Neutrophil (primary cell): ENCODE measurements at regions not wholly inside any gene's neighbourhood (a gene's known extent, or its start where the extent isn't known, plus 50 kb on each side); places are given as distances from the start of the nearest gene placed in this dataset.
"Not testable (repeated sequence)": the region's sequence is repeated elsewhere in the genome, so short reads cannot be mapped to it uniquely, and the experiment has no call there.

Experiments
- H3K27ac ChIP-seq: fragments of 200-600 bp; sonication (generic); 2 replicates; pipeline ENCODE4 v1.5.1; 2016; ENCODE audit warnings: mild to moderate bottlenecking, moderate library complexity
- H3K27me3 ChIP-seq: fragments of 200-600 bp; sonication (generic); 2 replicates; pipeline ENCODE4 v1.6.0; 2016; ENCODE audit warnings: mild to moderate bottlenecking
- H3K36me3 ChIP-seq: fragments of 200-600 bp; sonication (generic); 2 replicates; pipeline ENCODE4 v1.5.1; 2017
- H3K4me1 ChIP-seq, 2 experiments: fragments of 200-600 bp in 1 of 2; sonication (generic) in 1 of 2; 1 replicate in 1 of 2; 2 replicates in 1 of 2; pipeline versions ENCODE4 v1.5.1 to v1.6.1; 2013 to 2016; ENCODE audit warnings: low read depth in 1 of 2, low read length in 1 of 2, mild to moderate bottlenecking in 1 of 2, moderate library complexity in 1 of 2; ENCODE audit not compliant: control insufficient read depth in 1 of 2, insufficient read depth in 1 of 2
- H3K4me3 ChIP-seq, 2 experiments: fragments of 200-600 bp in 1 of 2; sonication (generic) in 1 of 2; 1 replicate in 1 of 2; 2 replicates in 1 of 2; pipeline ENCODE4 v1.5.1; 2013 to 2016; ENCODE audit warnings: low read depth in 1 of 2, low read length in 1 of 2, mild to moderate bottlenecking in 1 of 2, moderate library complexity in 1 of 2
- H3K9me3 ChIP-seq: fragments of 200-600 bp; sonication (generic); 2 replicates; pipeline ENCODE4 v1.5.1; 2016
- CTCF ChIP-seq: fragments of 200-600 bp; sonication (generic); IDR thresholded peaks from 2 replicates; pipeline ENCODE4 v1.5.1; 2016; ENCODE audit warnings: antibody characterized with exemption

GRCh38 chr6:144408161-144408560 is 123.0 kb downstream of the UTRN start:
- Histone ChIP-seq H3K36me3 (peaks cover 3% of the 10 kb centered on the region), H3K9me3 (no peaks in the 10 kb centered on the region), H3K4me3 (no peak overlapping the region), H3K4me1 (no peaks in the 10 kb centered on the region), H3K27ac (no peak overlapping the region), H3K27me3 (no peaks in the 10 kb centered on the region)
- no peak for TF ChIP-seq CTCF

GRCh38 chr6:144410059-144410458 is 124.9 kb downstream of the UTRN start:
- Histone ChIP-seq H3K36me3 (no peaks in the 10 kb centered on the region), H3K27me3 (no peaks in the 10 kb centered on the region), H3K4me3 (no peak overlapping the region), H3K9me3 (no peaks in the 10 kb centered on the region), H3K27ac (no peak overlapping the region), H3K4me1 (no peaks in the 10 kb centered on the region)
- TF ChIP-seq CTCF: no peak

GRCh38 chr6:144410574-144410973 is 125.4 kb downstream of the UTRN start:
- H3K36me3 ChIP-seq, H3K27me3 ChIP-seq, H3K27ac ChIP-seq: not testable (repeated sequence)

GRCh38 chr6:144411531-144412165 is 126.5 kb downstream of the UTRN start:
- Histone ChIP-seq H3K36me3 (no peaks in the 10 kb centered on the region), H3K27ac (no peak overlapping the region), H3K9me3 (no peaks in the 10 kb centered on the region), H3K4me3 (no peak overlapping the region), H3K4me1 (no peaks in the 10 kb centered on the region), H3K27me3 (no peaks in the 10 kb centered on the region)
- no peak for TF ChIP-seq CTCF

More at GRCh38 chr6:144410574-144410973, 125.4 kb downstream of the UTRN start:
- H3K9me3 ChIP-seq, H3K4me1 ChIP-seq, H3K4me3 ChIP-seq: not testable (repeated sequence)

GRCh38 chr6:144413418-144413817 is 128.3 kb downstream of the UTRN start:
- Histone ChIP-seq H3K36me3 (no peaks in the 10 kb centered on the region), H3K4me1 (no peaks in the 10 kb centered on the region), H3K9me3 (no peaks in the 10 kb centered on the region), H3K27me3 (no peaks in the 10 kb centered on the region), H3K27ac (no peak overlapping the region), H3K4me3 (no peak overlapping the region)
- TF ChIP-seq CTCF: no peak

- Histone ChIP-seq H3K4me3 (no peak overlapping the region), H3K36me3 (no peaks in the 10 kb centered on the region), H3K27ac (no peak overlapping the region), H3K27me3 (no peaks in the 10 kb centered on the region), H3K9me3 (no peaks in the 10 kb centered on the region), H3K4me1 (no peaks in the 10 kb centered on the region)
- TF ChIP-seq CTCF: no peak
Measured at GRCh38 chr6:144415014-144415413, 129.9 kb downstream of the UTRN start.
